Suprapubic skin (tissue), 3 donors: ENCODE measurements at regions not wholly inside any gene's neighbourhood (a gene's known extent, or its start where the extent isn't known, plus 50 kb on each side); places are given as distances from the start of the nearest gene placed in this dataset.
"Not testable (repeated sequence)": the region's sequence is repeated elsewhere in the genome, so short reads cannot be mapped to it uniquely, and the experiment has no call there.

Experiments
- POLR2AphosphoS5 ChIP-seq, 3 donors: sonication (generic); formaldehyde crosslinking; IDR thresholded peaks; one replicate each; pipeline ENCODE4 v1.6.1; 2017; ENCODE audit warnings: antibody characterized with exemption in 3 of 3
- TF ChIP-seq, protein P1 (sequence below), 2 donors: fragments of 200-600 bp in 1 of 2; fragments of 450-650 bp in 1 of 2; sonication (generic) in 1 of 2; IDR thresholded peaks; one replicate each; pipeline ENCODE4 v1.5.1; 2016 to 2019; ENCODE audit warnings: antibody characterized with exemption in 2 of 2, mild to moderate bottlenecking in 1 of 2, moderate library complexity in 1 of 2

DNA sequence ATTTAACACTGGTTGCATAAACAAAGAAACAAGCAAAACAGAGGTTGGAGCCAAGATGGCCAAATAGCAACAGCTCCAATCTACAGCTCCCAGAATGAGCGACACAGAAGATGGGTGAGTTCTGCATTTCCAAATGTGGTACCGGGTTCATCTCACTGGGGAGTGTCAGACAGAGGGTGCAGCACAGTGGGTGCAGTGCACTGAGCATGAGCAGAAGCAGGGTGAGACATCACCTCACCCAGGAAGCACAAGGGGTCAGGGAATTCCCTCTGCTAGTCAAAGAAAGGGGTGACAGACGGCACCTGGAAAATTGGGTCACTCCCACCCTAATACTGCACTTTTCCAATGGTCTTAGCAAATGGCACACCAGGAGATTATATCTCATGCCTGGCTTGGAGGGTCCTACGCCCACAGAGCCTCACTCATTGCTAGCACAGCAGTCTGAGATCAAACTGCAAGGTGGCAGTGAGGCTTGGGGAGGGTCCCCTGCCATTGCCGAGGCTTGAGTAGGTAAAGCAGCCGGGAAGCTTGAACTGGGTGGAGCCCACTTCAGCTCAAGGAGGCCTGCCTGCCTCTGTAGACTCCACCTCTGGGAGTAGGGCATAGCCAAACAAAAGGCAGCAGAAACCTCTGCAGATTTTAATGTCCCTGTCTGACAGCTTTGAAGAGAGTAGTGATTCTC is 4186.5 kb upstream of the OR11H1 start:
- TF ChIP-seq, protein P1, sequence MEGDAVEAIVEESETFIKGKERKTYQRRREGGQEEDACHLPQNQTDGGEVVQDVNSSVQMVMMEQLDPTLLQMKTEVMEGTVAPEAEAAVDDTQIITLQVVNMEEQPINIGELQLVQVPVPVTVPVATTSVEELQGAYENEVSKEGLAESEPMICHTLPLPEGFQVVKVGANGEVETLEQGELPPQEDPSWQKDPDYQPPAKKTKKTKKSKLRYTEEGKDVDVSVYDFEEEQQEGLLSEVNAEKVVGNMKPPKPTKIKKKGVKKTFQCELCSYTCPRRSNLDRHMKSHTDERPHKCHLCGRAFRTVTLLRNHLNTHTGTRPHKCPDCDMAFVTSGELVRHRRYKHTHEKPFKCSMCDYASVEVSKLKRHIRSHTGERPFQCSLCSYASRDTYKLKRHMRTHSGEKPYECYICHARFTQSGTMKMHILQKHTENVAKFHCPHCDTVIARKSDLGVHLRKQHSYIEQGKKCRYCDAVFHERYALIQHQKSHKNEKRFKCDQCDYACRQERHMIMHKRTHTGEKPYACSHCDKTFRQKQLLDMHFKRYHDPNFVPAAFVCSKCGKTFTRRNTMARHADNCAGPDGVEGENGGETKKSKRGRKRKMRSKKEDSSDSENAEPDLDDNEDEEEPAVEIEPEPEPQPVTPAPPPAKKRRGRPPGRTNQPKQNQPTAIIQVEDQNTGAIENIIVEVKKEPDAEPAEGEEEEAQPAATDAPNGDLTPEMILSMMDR (IDR thresholded peaks at IDR 0.05), result not testable (repeated sequence)
- not testable (repeated sequence) for TF ChIP-seq POLR2AphosphoS5 (IDR thresholded peaks at IDR 0.05)
